Pons (tissue), 1 donor: ENCODE measurements at regions not wholly inside any gene's neighbourhood (a gene's known extent, or its start where the extent isn't known, plus 50 kb on each side); places are given as distances from the start of the nearest gene placed in this dataset.

ENCODE experiments used
- DNase-seq: peaks from one replicate; pipeline ENCODE4 v3.0.0-alpha.2; 2016; ENCODE audit warnings: low spot score

DNA sequence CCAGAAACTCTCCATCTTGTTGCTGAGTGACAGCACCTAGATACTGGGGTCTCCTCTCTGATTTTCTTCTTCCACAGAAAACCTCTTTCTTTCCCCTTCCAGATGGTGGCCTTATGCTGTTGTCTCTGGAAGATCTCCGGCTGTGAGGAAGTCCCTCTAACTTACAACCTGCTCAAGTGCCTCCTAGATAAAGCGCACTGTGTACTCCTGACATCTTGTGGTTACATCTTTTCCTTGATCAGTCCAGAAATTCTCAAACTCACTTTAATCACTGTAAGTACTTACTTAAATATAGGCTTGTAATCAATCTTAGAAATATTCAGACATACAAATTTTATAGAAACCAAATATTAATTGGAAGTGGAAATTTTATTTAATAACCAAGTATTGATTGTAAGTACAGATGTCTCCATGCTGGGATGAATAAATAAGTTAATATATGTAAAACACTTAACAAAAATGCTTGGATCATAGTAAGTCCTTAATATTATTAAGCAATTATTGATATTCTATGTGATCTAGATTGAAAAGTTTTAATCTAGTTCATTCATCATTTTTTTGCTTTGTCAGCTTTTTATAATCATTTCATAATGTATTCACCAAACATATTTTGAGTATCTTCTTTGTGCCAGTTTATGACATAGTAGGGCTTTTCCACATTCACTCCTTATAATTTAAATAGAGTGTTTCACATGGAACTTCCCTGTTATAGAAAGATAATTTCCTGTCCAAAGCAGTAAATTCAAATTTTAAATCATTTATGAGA is 1381.4 kb upstream of the CDH6 start:
- peak; percentile 4 for DNase-seq

DNA sequence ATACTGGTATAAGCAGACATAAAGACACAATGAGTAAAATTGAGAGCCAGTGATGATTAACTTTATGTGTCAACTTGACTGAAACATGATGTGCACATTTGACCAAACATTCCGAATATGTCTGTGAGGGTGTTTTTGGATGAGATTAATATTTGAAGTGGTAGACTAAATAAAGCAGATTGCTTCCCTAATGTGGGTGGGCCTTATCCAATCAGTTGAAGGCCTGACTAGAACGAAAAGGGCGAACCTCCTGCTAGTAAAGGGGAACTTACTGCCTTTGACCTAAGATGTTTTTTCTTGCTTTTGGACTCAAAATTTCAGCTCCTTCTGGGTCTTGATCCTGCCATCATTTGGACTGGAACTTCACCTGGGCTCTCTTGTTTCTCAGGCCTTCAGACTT is 1387.7 kb upstream of the CDH6 start:
- no peak for DNase-seq

DNA sequence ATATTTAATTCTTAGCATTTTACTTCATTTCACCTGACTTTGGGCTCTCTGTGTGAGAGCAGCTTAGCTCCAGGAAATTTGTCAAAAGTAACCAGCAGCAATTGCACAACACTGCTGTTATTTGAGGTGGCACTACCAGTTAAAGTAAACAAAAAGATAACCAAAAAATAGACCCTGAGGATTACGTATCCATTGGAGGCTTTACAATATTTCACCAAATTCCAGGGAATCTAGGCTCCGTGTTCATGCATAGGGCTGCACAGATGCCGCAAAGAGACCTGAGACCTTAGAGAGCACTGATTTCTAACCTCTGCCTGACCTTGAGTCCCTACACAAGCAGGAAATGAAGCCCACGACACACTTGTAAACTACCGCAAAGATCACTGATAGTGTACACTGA is 1392.7 kb upstream of the CDH6 start:
- no peak for DNase-seq

DNA sequence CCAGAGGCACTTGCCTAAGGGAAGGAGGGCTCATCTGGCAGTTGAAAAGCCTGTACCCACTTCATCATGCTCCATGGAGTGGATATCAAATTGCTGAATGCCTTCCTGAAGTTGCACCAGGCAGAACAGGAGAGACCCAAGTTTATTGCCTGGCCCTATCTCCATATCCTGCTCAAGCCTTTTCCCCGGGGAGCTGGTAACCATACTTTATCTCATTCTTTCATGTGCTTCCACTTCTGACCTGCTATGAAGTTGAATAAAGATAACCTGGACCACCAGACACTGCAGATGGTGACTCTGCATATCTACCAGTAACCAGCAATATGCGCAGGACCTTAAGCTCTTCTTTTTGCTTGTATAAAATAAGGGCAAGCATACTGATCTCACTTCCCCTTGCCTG is 1397.5 kb upstream of the CDH6 start:
- DNase-seq: no peak

DNA sequence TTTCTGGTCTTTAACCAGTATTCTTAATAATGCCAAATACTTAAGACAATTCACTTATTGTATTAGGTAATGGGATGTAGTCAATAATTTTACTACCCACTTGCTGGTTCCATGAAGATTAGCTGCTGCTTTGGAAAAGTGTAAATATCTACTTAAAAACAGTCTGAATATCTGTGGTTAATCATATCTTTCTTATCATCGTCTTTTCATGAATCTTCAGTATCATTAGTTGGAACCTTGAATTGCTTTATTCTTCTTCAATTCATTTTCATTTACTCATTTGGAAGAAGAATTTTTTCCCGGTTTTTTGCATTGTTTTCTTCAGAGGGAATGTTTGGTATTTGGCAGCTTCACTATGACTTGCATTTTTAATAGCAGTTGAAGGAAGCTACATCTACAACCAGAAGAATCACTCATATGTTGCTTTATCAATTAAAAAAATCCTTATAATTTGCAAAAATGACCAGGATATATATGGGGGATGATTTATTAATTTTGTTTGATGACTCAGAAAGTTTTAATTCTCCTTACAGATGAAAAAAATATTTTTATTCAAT is 1398.3 kb upstream of the CDH6 start:
- no peak for DNase-seq

DNA sequence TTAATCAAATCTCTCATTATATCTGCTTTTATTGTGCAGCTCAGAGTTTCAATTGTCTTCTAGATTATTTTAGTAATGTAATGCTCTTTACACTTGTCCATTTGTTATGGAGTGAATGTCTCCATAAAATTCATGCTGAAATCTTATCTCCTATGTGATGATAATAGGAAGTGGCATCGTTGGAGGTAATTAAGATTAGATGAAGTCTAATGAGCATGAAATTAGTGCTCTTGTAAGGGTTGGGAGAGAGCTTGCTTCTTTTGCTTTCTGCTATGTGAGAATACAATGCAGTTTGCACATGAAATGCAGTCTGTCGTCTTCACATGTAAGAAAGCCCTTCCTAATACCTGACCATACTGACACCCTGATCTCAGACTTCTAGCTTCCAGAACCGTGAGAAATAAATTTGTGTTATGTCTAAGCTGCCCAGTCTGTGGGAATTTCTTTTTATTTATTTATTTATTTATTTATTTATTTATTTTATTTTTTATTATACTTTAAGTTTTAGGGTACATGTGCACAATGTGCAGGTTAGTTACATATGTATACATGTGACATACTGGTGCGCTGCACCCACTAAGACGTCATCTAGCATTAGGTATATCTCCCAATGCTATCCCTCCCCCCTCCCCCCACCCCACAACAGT is 1399.2 kb upstream of the CDH6 start:
- no peak for DNase-seq

DNA sequence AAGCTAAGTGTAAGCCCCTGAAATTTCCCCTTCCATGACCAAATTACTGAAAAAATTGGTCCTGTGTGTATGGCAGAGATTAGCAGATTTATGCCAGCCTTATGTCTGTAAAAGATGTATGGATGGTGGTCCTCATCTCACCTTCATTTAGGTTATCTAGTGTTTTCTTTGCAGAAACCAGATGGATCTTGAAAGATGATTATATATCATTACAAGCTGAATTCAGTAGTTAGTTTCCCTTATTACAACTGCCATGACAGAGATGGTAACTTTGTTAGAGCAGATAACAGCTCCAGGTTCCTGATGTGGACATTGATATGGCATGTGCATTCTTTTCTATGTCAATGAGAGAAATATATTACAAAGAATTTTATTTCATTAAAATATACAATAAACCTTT is 1403.2 kb upstream of the CDH6 start:
- DNase-seq: no peak

DNA sequence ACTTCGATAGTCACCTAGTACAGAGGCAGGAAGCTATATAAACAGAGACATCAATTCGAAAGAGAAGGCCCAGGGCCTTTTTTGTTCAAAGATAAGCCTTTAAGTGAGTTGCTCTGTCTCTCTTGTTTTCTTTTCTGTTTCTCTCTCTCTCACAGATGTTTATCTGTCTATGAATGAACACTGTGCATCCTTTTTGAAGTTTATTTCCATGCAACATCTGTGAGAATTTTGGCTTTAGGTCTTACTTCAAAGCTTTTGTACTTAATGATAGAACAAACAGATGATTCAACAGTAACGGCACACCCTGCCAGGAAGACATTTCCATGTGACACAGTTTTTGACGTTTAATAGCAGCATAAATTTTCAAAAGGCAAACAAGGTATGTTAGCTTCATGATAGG is 1413.1 kb upstream of the CDH6 start:
- DNase-seq: no peak

DNA sequence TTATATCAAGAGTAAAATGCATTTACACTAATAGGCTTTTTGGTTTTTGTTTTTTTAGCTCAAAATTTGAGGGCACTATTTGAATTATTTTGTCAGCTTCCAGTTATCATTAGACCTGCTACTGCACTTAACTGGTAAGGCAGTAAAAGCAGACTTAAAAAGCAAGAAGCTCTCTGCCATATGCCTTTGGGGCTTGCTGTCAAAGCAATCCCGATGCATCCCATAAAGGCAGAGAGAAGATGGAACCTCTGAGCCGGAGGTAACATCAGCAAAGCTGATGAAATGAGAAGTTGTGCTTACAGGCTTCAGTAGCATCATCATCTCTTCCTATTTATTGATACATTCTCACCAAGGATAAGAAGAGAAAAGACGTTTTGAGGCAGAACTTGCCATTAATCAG is 1414.3 kb upstream of the CDH6 start:
- DNase-seq: no peak

DNA sequence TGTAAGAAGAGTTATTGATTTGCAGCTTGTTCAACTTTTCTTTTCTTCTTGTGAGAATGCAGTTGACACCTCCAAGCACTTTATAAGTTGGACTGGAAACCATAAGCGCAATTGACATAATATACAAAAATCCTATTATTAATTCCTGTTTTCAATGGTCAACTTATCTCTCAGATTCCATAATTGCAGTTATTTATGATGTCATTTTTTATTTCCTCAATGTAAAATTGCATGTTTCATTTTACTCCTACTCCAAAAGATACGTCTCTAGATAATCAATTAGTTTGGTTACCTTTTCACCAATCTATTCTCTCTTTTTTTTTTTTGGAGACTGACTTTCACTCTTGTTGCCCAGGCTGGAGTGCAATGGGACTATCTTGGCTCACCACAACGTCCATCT is 1416.1 kb upstream of the CDH6 start:
- DNase-seq: no peak

DNA sequence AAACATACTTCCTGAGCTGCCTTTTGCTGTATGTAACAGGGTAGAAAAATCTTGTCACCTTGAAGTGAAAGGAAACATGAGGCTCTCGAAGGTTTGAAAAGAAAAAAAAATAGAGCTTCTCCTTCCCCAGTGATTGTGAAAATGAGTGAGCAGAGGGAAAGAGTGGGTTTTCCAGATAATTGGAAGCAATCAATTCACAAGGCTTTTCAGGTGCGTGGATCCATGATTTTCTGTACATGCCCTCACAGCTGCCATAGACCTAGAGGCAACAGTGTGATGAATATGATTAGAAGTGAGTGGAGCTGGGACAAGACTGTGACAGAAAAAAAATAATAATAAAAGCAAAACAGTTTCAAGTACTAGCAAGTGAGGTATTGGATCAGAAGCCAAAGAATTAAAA is 1422.5 kb upstream of the CDH6 start:
- DNase-seq: no peak

DNA sequence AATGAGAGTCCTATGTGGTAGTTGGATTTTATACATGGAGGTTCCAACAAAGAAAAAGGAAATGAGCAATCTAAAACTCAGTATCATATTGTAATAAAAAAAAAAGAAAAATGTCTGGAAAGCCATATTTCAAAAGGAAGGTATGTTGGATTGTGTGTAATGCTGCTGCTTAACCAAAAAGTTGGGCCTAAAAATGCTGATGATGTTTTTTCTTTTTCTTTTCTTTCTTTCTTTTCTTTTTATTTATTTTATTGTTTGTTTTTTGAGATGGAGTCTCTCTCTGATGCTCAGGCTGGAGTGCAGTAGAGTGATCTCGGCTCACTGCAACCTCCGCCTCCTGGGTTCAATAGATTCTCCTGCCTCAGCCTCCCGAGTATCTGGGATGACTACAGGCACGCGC is 1424.0 kb upstream of the CDH6 start:
- DNase-seq: no peak

DNA sequence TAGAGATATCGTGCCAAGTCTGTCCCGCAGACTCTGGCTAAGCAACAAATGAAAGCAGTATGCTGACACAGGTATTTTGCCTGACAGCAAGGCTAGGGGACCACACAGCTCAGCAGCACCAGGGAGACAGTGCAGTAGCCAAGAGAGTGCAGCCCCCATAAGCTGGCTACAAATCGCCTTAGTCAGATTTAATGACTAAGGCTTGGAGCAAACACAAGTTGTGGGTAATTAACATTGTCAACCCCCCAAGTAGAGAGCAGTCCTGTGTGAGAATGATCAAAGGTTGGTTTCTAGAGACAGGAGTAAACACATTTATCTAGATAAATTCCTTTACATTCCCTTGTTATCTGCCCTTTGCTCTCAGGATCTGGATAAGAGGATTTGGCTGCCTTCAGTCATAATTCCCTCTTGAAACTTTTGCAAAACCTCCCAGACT is 1434.5 kb upstream of the CDH6 start:
- no peak for DNase-seq

DNA sequence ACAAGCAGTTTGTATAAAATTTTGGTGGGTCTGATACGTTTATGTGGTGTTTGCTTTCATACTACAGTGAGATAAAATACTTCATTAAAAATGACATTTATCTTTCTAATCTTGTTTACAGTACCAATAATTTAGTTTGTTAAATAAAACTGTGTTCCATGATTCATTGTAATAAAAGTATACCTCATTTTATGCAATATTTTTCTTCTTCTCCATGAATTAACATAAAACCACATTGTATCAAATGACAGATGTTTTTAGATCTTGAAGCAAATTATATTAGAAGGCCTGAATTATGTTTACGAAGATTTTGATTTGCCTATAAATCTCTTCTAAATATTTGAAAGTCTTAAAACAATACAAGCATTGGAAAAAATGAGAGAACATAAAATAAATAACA is 1443.0 kb upstream of the CDH6 start:
- no peak for DNase-seq

DNA sequence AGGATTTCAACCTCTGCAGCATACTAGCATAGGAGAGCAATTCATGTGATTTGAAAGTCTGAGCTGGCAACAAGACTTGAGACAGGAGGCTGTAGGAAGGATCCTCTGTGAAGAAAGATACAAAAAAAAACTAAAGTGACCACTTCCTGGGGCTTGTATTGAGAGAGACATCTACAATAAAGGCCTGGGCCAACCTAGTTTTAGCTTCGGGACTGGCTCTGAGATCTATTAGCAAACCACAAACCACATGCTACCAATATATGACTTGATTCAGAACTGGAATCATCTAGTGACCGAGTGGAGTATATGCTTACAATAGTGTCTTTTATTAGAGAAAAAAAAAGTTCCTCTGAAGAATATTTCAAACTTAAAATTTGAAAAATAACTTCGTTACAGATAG is 1448.9 kb upstream of the CDH6 start:
- no peak for DNase-seq

DNA sequence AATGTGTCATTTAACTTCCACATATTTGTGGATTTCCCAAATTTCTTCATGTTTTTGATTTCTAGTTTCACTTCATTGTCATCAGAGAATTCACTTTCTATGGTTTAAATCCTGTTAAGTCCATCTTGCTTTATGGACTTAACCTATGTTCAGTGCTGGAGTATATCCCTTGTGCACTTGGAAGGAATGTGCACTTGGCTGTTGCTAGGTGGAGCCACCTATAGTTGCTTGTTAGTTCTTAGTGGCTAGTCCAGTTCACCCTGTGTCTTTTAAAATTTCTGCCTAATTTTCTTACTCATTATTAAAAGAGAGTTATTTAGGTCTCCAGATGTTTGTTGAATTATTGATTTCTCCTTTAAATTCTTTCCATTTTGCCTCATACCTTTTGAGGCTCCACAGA is 1472.5 kb upstream of the CDH6 start:
- DNase-seq: no peak

DNA sequence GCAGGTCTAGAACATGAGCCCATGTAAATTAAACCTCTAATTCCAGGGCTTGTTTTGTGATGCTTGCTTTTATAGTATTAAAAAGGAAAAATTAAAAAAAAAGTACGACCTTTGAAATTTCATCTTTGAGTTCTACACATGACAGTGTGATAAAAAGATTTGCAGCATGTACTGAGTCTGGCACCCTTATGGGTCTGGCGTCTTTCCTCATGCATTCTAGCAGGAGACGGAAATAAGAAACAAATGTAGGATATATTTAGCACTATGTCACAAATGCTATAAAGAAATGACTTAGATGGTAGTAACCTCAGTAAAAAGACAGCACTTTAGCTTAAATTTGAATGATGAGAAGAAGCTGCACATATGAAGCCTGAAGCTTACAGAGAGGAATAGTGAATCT is 1474.3 kb upstream of the CDH6 start:
- no peak for DNase-seq

DNA sequence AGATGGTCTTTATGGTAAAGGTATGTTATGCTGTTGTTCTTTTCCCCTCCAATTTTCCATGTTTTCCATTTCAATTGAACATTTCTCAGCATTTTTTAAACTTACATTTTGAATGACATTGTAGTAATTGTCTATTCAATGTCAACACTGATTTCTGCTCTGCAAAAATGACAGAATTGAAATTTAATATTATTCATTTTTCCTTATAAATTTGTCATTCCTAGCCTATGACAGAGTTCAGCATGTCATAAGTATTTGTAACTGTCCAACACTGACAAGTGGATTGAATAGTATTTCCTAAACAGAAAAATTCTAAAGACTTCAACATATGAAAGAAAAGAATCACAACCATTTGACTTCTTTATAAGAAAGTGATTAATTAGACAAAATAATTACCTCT is 1478.3 kb upstream of the CDH6 start:
- no peak for DNase-seq

DNA sequence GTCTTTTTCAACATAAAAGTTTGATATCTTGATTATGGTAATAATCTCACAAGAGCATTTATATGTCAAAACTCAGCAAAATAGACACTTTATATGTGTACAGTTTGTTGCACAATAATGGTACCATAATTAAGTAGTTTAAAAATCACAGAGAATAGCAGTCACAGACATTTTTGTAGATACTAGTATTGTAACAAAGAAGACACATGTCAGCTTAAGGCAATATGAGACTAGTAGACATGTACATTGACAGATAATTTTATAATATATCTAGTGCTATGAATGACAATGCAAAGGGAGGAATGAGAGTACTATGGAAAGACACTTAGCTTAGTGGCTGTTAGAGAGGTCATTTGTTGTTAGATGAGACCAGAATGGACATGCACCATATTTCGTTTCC is 1490.6 kb upstream of the CDH6 start:
- no peak for DNase-seq

DNA sequence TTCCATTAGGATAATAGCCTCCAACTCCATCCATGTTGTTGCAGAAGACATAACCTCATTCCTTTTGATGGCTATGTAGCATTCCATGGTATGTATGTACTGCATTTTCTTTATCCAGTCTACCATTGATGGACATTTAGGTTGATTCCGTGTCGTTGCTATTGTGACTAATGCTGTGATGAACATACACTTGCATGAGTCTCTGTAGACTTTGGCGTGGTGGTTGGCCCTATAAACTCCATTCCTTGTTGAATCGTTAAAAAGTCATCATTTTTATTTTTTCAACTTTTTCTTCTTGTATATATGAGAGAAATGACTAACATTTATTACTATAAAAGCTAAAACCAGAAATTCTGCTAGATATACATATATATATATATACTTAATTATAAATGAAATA is 1491.9 kb upstream of the CDH6 start:
- no peak for DNase-seq

DNA sequence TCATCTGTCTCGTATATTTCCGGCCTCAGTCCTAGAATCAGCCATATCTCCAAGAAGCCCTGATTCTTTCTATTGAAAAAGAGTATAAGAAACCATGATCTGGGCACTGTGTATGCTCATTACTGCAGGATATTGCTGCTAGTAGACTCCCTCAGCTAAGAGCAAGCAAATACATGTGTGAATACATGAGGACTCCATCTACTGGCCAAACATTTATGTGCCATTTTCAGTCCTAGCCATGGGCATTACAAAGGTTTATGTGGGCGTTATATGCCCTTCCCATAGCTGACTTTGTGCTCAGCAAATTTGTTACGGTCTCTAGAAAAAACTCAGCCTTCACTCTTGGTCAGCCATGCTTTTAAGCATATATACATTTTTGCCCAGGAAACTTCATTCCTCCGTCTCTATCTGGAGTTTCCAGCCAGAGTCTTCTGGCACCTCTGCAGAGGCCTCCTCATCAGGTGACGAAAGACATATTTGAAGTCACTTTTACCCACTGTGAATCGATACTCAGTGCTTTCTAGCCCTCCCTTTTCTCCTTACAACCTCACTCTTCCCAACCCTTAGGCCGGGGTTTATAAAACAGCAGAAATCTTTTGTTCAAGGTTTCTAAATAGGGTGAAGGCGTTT is 1495.6 kb upstream of the CDH6 start:
- peak; percentile 49 for DNase-seq

DNA sequence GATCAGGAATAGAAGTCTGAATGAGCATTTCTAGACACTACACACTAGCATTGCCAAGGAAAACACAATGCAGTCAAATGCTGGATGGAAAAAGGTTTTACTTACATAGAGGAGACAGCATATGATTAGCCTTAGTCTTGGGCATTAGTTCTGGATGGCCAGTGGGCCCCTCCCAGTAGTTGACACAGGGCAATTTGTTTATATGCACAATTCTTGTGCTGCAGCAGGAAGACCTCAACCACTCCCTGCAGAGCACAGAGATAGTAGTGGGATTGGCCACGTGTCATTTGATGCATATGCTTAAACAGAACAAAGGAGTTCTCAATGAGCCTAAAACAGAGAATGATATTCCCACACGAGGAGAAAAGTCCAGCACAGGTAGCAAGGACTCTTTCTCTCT is 1496.2 kb upstream of the CDH6 start:
- no peak for DNase-seq

DNA sequence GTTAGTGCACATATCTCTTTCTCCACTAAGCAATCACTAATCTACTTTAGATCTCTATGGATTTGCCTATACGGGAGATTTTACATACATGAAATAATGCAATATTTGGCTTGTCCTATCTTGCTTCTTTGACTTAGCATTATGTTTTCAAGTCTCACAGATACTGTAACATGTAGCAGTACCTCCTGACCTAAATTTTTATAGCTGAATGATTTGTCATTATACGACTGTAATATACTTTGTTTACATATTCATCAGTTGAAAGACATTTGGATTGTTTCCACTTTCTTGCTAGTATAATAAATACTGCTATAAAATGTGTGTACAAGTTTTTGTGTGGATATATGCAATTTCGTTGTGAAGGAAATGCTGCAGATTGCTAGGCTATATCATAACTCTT is 1520.8 kb upstream of the CDH6 start:
- no peak for DNase-seq
